ENCODE measurements at regions not wholly inside any gene's neighbourhood (a gene's known extent, or its start where the extent isn't known, plus 50 kb on each side); places are given as distances from the start of the nearest gene placed in this dataset.
A peak's percentile ranks its signal among the peaks of the same experiment; 100 is the strongest.

GRCh38 chr13:80989241-80989640, 648.3 kb upstream of the SPRY2 start:
- Histone ChIP-seq H3K9ac (ENCODE audit: low read depth, low read length, poor library complexity) (no peak overlapping the region), H2AK5ac (ENCODE audit: low read depth, low read length) (no peak overlapping the region), H3K4ac (ENCODE audit: low read length) (no peak overlapping the region), H3K36me3 (replicated peaks in 1 of 2; ENCODE audit: control insufficient read depth in 2 of 2, insufficient read depth in 2 of 2, low read length in 2 of 2) (no peaks in the 10 kb centered on the region), H2BK120ac (ENCODE audit: low read depth, low read length) (no peak overlapping the region), H3K4me2 (ENCODE audit: insufficient read depth, low read length, poor library complexity, severe bottlenecking) (no peak overlapping the region), H3K27me3 (ENCODE audit: control insufficient read depth in 3 of 3, insufficient read depth in 3 of 3, low read depth in 1 of 3, low read length in 3 of 3) (no peaks in the 10 kb centered on the region), H3K14ac (ENCODE audit: low read length) (no peak overlapping the region), H3K9me3 (replicated peaks in 1 of 2; ENCODE audit: control insufficient read depth in 2 of 2, insufficient read depth in 1 of 2, low read depth in 1 of 2, low read length in 2 of 2) (peaks cover 5 to 19% of the 10 kb centered on the region in 2 donors), H3K23ac (ENCODE audit: low read depth, low read length, poor library complexity) (no peak overlapping the region), H2BK12ac (ENCODE audit: low read length) (no peak overlapping the region), H4K91ac (ENCODE audit: low read depth, low read length, poor library complexity) (no peak overlapping the region), H2BK15ac (ENCODE audit: low read length) (no peak overlapping the region), H3K4me1 (ENCODE audit: control insufficient read depth in 2 of 2, insufficient read depth in 1 of 2, low read depth in 1 of 2, low read length in 2 of 2) (peaks cover 4% of the 10 kb centered on the region in 2 donors), H3K27ac (replicated peaks; ENCODE audit: low read length) (no peak overlapping the region), H4K8ac (ENCODE audit: low read depth, low read length) (no peak overlapping the region), H3K79me1 (ENCODE audit: low read depth, low read length) (no peaks in the 10 kb centered on the region), H2BK5ac (ENCODE audit: low read length) (no peak overlapping the region), H3K18ac (ENCODE audit: low read length) (no peak overlapping the region), H2AFZ (ENCODE audit: low read length) (no peak overlapping the region), H3K4me3 (ENCODE audit: low read length in 2 of 2) (no peak overlapping the region)
- DNase-seq (ENCODE audit: low spot score), result no peak
- no CpG with 5 or more reads among the region's 6 CpGs for WGBS, 2 donors (ENCODE audit: extremely low coverage in 2 of 2, insufficient read length in 2 of 2, insufficient replicate concordance in 1 of 2)

GRCh38 chr13:80988391-80989151, 647.6 kb upstream of the SPRY2 start:
- no peak overlapping the region for H3K27ac ChIP-seq (replicated peaks; ENCODE audit: low read length)
- DNase-seq (ENCODE audit: low spot score), result peak; percentile 9
- no peak overlapping the region for H3K4me3 ChIP-seq (ENCODE audit: low read length in 2 of 2)
- H3K4ac ChIP-seq (ENCODE audit: low read length), result no peak overlapping the region
- no peak overlapping the region for H3K4me2 ChIP-seq (ENCODE audit: insufficient read depth, low read length, poor library complexity, severe bottlenecking)
- H3K79me1 ChIP-seq (ENCODE audit: low read depth, low read length), result no peaks in the 10 kb centered on the region
- no peak overlapping the region for H2AK5ac ChIP-seq (ENCODE audit: low read depth, low read length)
- peaks cover 5 to 19% of the 10 kb centered on the region in 2 donors for H3K9me3 ChIP-seq (replicated peaks in 1 of 2; ENCODE audit: control insufficient read depth in 2 of 2, insufficient read depth in 1 of 2, low read depth in 1 of 2, low read length in 2 of 2)
- H3K36me3 ChIP-seq (replicated peaks in 1 of 2; ENCODE audit: control insufficient read depth in 2 of 2, insufficient read depth in 2 of 2, low read length in 2 of 2), result no peaks in the 10 kb centered on the region
- no CpG with 5 or more reads among the region's 6 CpGs for WGBS, 2 donors (ENCODE audit: extremely low coverage in 2 of 2, insufficient read length in 2 of 2, insufficient replicate concordance in 1 of 2)
- no peak overlapping the region for H4K91ac ChIP-seq (ENCODE audit: low read depth, low read length, poor library complexity)
- H3K18ac ChIP-seq (ENCODE audit: low read length), result no peak overlapping the region
- no peaks in the 10 kb centered on the region for H3K27me3 ChIP-seq (ENCODE audit: control insufficient read depth in 3 of 3, insufficient read depth in 3 of 3, low read depth in 1 of 3, low read length in 3 of 3)
- no peak overlapping the region for H2BK12ac ChIP-seq (ENCODE audit: low read length)
- H3K14ac ChIP-seq (ENCODE audit: low read length), result no peak overlapping the region
- no peak overlapping the region for H2BK15ac ChIP-seq (ENCODE audit: low read length)
- H2BK5ac ChIP-seq (ENCODE audit: low read length), result no peak overlapping the region
- H2BK120ac ChIP-seq (ENCODE audit: low read depth, low read length), result no peak overlapping the region
- no peak overlapping the region for H3K23ac ChIP-seq (ENCODE audit: low read depth, low read length, poor library complexity)
- no peak overlapping the region for H3K9ac ChIP-seq (ENCODE audit: low read depth, low read length, poor library complexity)
- H4K8ac ChIP-seq (ENCODE audit: low read depth, low read length), result no peak overlapping the region
- H3K4me1 ChIP-seq (ENCODE audit: control insufficient read depth in 2 of 2, insufficient read depth in 1 of 2, low read depth in 1 of 2, low read length in 2 of 2), result peaks cover 4% of the 10 kb centered on the region in 2 donors
- H2AFZ ChIP-seq (ENCODE audit: low read length), result no peak overlapping the region

DNA sequence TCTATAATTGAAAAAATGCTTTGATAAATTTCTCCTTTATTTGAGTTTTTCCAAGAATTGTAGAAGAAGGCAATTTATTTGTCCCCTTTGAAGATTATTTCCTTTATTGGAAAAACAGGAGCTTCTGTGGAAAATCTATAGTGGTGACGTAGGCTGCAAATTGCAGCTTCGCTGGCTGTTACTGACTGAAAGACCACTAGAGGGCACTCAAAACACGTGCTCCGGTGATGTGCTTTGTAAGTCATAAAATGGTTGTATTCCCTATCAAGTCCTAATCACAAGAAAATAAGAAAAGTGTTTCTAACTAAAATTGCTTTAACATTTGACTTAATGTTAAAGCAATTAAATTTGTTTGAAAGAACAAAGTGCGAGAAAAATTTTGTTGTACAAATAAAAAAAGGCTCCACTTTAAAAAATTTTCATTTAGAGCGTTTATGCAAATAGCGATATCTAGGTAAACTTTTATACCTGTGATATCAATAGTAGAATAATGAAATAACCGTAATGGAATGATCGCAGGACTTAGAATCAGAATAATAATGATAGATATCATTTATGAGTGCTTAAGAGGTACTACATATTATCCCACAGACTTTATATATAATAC, 638.2 kb upstream of the SPRY2 start:
- Histone ChIP-seq H3K4me1 (ENCODE audit: control insufficient read depth in 2 of 2, insufficient read depth in 1 of 2, low read depth in 1 of 2, low read length in 2 of 2) (no peaks in the 10 kb centered on the region), H3K36me3 (replicated peaks in 1 of 2; ENCODE audit: control insufficient read depth in 2 of 2, insufficient read depth in 2 of 2, low read length in 2 of 2) (no peaks in the 10 kb centered on the region), H3K14ac (ENCODE audit: low read length) (no peak overlapping the region), H2BK15ac (ENCODE audit: low read length) (no peak overlapping the region), H3K4ac (ENCODE audit: low read length) (no peak overlapping the region), H3K23ac (ENCODE audit: low read depth, low read length, poor library complexity) (no peak overlapping the region), H3K27ac (replicated peaks; ENCODE audit: low read length) (no peak overlapping the region), H4K8ac (ENCODE audit: low read depth, low read length) (no peak overlapping the region), H3K9ac (ENCODE audit: low read depth, low read length, poor library complexity) (no peak overlapping the region), H3K9me3 (replicated peaks in 1 of 2; ENCODE audit: control insufficient read depth in 2 of 2, insufficient read depth in 1 of 2, low read depth in 1 of 2, low read length in 2 of 2) (peaks cover 0 to 5% of the 10 kb centered on the region in 2 donors), H3K27me3 (ENCODE audit: control insufficient read depth in 3 of 3, insufficient read depth in 3 of 3, low read depth in 1 of 3, low read length in 3 of 3) (no peaks in the 10 kb centered on the region), H2BK12ac (ENCODE audit: low read length) (no peak overlapping the region), H3K4me3 (ENCODE audit: low read length in 2 of 2) (no peak overlapping the region), H3K79me1 (ENCODE audit: low read depth, low read length) (no peaks in the 10 kb centered on the region), H2BK120ac (ENCODE audit: low read depth, low read length) (no peak overlapping the region), H3K18ac (ENCODE audit: low read length) (no peak overlapping the region), H3K4me2 (ENCODE audit: insufficient read depth, low read length, poor library complexity, severe bottlenecking) (no peak overlapping the region), H2AFZ (ENCODE audit: low read length) (no peak overlapping the region), H2BK5ac (ENCODE audit: low read length) (no peak overlapping the region), H4K91ac (ENCODE audit: low read depth, low read length, poor library complexity) (no peak overlapping the region), H2AK5ac (ENCODE audit: low read depth, low read length) (no peak overlapping the region)
- no CpG with 5 or more reads among the region's 9 CpGs for WGBS, 2 donors (ENCODE audit: extremely low coverage in 2 of 2, insufficient read length in 2 of 2, insufficient replicate concordance in 1 of 2)
- peak; percentile 37 for DNase-seq (ENCODE audit: low spot score)

DNA sequence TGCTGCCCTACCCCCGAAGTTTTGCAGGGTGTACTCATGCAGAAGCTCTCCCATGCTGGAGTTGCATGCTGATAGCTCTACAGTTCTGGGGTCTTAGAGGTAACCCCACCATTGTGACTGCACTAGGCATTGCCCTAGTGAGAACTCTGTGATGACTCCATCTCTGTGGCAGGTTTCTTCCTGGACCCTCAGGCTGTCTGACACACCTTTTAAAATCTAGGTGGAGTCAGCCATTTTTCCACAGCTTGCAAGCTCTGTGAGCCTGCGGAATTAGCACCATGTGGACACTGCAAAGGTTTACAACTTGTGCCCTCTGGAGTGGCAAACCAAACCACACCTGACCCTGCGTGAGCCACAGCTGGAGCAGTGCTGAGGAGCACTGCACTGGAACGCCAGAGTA, 636.2 kb upstream of the SPRY2 start:
- Histone ChIP-seq H3K9ac (ENCODE audit: low read depth, low read length, poor library complexity) (no peak overlapping the region), H3K79me1 (ENCODE audit: low read depth, low read length) (no peaks in the 10 kb centered on the region), H4K8ac (ENCODE audit: low read depth, low read length) (no peak overlapping the region), H3K27me3 (ENCODE audit: control insufficient read depth in 3 of 3, insufficient read depth in 3 of 3, low read depth in 1 of 3, low read length in 3 of 3) (no peaks in the 10 kb centered on the region), H2BK12ac (ENCODE audit: low read length) (no peak overlapping the region), H2BK5ac (ENCODE audit: low read length) (no peak overlapping the region), H3K4me3 (ENCODE audit: low read length in 2 of 2) (no peak overlapping the region), H3K4ac (ENCODE audit: low read length) (no peak overlapping the region), H3K23ac (ENCODE audit: low read depth, low read length, poor library complexity) (no peak overlapping the region), H3K27ac (replicated peaks; ENCODE audit: low read length) (peak overlapping the region; percentile 46), H3K36me3 (replicated peaks in 1 of 2; ENCODE audit: control insufficient read depth in 2 of 2, insufficient read depth in 2 of 2, low read length in 2 of 2) (no peaks in the 10 kb centered on the region), H4K91ac (ENCODE audit: low read depth, low read length, poor library complexity) (no peak overlapping the region), H3K4me1 (ENCODE audit: control insufficient read depth in 2 of 2, insufficient read depth in 1 of 2, low read depth in 1 of 2, low read length in 2 of 2) (no peaks in the 10 kb centered on the region), H3K9me3 (replicated peaks in 1 of 2; ENCODE audit: control insufficient read depth in 2 of 2, insufficient read depth in 1 of 2, low read depth in 1 of 2, low read length in 2 of 2) (peaks cover 0 to 5% of the 10 kb centered on the region in 2 donors), H3K4me2 (ENCODE audit: insufficient read depth, low read length, poor library complexity, severe bottlenecking) (no peak overlapping the region), H2BK15ac (ENCODE audit: low read length) (peak overlapping the region; percentile 3), H2BK120ac (ENCODE audit: low read depth, low read length) (no peak overlapping the region), H3K18ac (ENCODE audit: low read length) (peak overlapping the region; percentile 92), H2AFZ (ENCODE audit: low read length) (no peak overlapping the region), H3K14ac (ENCODE audit: low read length) (no peak overlapping the region), H2AK5ac (ENCODE audit: low read depth, low read length) (no peak overlapping the region)
- WGBS, 2 donors (ENCODE audit: extremely low coverage in 2 of 2, insufficient read length in 2 of 2, insufficient replicate concordance in 1 of 2), result no CpG with 5 or more reads among the region's 4 CpGs
- no peak for DNase-seq (ENCODE audit: low spot score)

Measured in neuronal stem cell (in vitro differentiated cells).